ENCODE measurements at regions not wholly inside any gene's neighbourhood (a gene's known extent, or its start where the extent isn't known, plus 50 kb on each side); places are given as distances from the start of the nearest gene placed in this dataset.

- H3K27ac ChIP-seq (ENCODE audit: low read depth in 2 of 2, low read length in 1 of 2) = no peak overlapping the region
- H3K79me2 ChIP-seq (ENCODE audit: insufficient read depth) = no peaks in the 10 kb centered on the region
- no peaks in the 10 kb centered on the region; the same call in 1 of the 2 replicates for H3K9me3 ChIP-seq
- H2AFZ ChIP-seq (ENCODE audit: low read depth) = no peak overlapping the region
- ChIA-PET CTCF (no interaction called here), POLR2A (no interaction called here)
- H3K9ac ChIP-seq = no peak overlapping the region
- DNase-seq = no peak
- WGBS (ENCODE audit: low lambda C conversion rate) = 17% methylated on average over 2 of the region's 2 CpGs
- no peaks in the 10 kb centered on the region for H3F3A ChIP-seq (replicated peaks; ENCODE audit: insufficient read depth)
- H3K36me3 ChIP-seq (replicated peaks in 1 of 2; ENCODE audit: control insufficient read depth in 1 of 2, insufficient read depth in 2 of 2, low read length in 1 of 2) = no peaks in the 10 kb centered on the region
- no peak for TF ChIP-seq FOSL2 (IDR thresholded peaks at IDR 0.05; ENCODE audit: borderline replicate concordance, low read depth)
- TF ChIP-seq GATA2 (CRISPR knock-in tag; IDR thresholded peaks at IDR 0.05) = no peak
- no peak for TF ChIP-seq ELF1 (IDR thresholded peaks at IDR 0.05)
- no peak for TF ChIP-seq TEAD4 (IDR thresholded peaks at IDR 0.05; ENCODE audit: borderline replicate concordance, insufficient read depth)
- TF ChIP-seq JUND (IDR thresholded peaks at IDR 0.05) = no peak
- no peaks in the 10 kb centered on the region; the same call in 1 of the 2 replicates for H3K9me2 ChIP-seq
- no peaks in the 10 kb centered on the region for H4K20me1 ChIP-seq (ENCODE audit: insufficient read depth)
- H3K27me3 ChIP-seq (ENCODE audit: insufficient read depth) = no peaks in the 10 kb centered on the region
- H3K4me1 ChIP-seq (ENCODE audit: control insufficient read depth in 1 of 2, insufficient read depth in 2 of 2, low read depth in 1 of 2, low read length in 1 of 2) = no peaks in the 10 kb centered on the region
- H3K4me2 ChIP-seq = no peak overlapping the region
- H3K4me3 ChIP-seq (ENCODE audit: low read depth in 2 of 2, low read length in 1 of 2) = no peak overlapping the region
Observed at GRCh38 chr3:163726125-163726524, 1352.2 kb downstream of the SI start.

- Histone ChIP-seq H3K9me2 (no peaks in the 10 kb centered on the region; the same call in 1 of the 2 replicates), H4K20me1 (ENCODE audit: insufficient read depth) (no peaks in the 10 kb centered on the region), H3K27me3 (ENCODE audit: insufficient read depth) (no peaks in the 10 kb centered on the region), H3K9ac (no peak overlapping the region), H3F3A (replicated peaks; ENCODE audit: insufficient read depth) (no peaks in the 10 kb centered on the region), H3K36me3 (replicated peaks in 1 of 2; ENCODE audit: control insufficient read depth in 1 of 2, insufficient read depth in 2 of 2, low read length in 1 of 2) (no peaks in the 10 kb centered on the region), H3K9me3 (no peaks in the 10 kb centered on the region; the same call in 1 of the 2 replicates), H3K4me1 (ENCODE audit: control insufficient read depth in 1 of 2, insufficient read depth in 2 of 2, low read depth in 1 of 2, low read length in 1 of 2) (no peaks in the 10 kb centered on the region), H3K27ac (ENCODE audit: low read depth in 2 of 2, low read length in 1 of 2) (no peak overlapping the region), H3K79me2 (ENCODE audit: insufficient read depth) (no peaks in the 10 kb centered on the region), H3K4me3 (ENCODE audit: low read depth in 2 of 2, low read length in 1 of 2) (no peak overlapping the region), H3K4me2 (no peak overlapping the region), H2AFZ (ENCODE audit: low read depth) (no peak overlapping the region)
- no peak for DNase-seq
- WGBS (ENCODE audit: low lambda C conversion rate) = 55% methylated on average over 2 of the region's 2 CpGs
- TF ChIP-seq RXRA (IDR thresholded peaks at IDR 0.05; ENCODE audit: borderline replicate concordance, low read depth) (no peak), SMC3 (IDR thresholded peaks at IDR 0.05; ENCODE audit: low read depth, low read length) (no peak), MAX (IDR thresholded peaks at IDR 0.05; ENCODE audit: low read depth) (no peak), RCOR1 (IDR thresholded peaks at IDR 0.05; ENCODE audit: low read length) (no peak), FOXJ3 (CRISPR knock-in tag; IDR thresholded peaks at IDR 0.05) (no peak), TEAD4 (IDR thresholded peaks at IDR 0.05; ENCODE audit: borderline replicate concordance, insufficient read depth) (no peak), TCF12 (IDR thresholded peaks at IDR 0.05) (no peak), SIN3A (IDR thresholded peaks at IDR 0.05; ENCODE audit: borderline replicate concordance, low read depth, low read length) (no peak), MXI1 (IDR thresholded peaks at IDR 0.05; ENCODE audit: low read depth, low read length) (no peak), FOSL2 (IDR thresholded peaks at IDR 0.05; ENCODE audit: borderline replicate concordance, low read depth) (no peak), PBX3 (IDR thresholded peaks at IDR 0.05) (no peak), USF1 (IDR thresholded peaks at IDR 0.05; ENCODE audit: borderline replicate concordance, low read depth) (no peak), TAF1 (IDR thresholded peaks at IDR 0.05; ENCODE audit: borderline replicate concordance, low read depth, low read length) (no peak), FOXM1 (IDR thresholded peaks at IDR 0.05; ENCODE audit: low read depth) (no peak), CTCF (IDR thresholded peaks at IDR 0.05) (no peak), YY1 (IDR thresholded peaks at IDR 0.05; ENCODE audit: low read depth) (no peak), RAD21 (IDR thresholded peaks at IDR 0.05; ENCODE audit: low read length) (no peak), POLR2AphosphoS5 (IDR thresholded peaks at IDR 0.05; ENCODE audit: low read depth, low read length) (no peak)
- ChIA-PET CTCF (interaction anchor here (0.9 kb wide), 1 partner anchor 12 kb away, joined by 4 read pairs; no protein-coding TSS in a partner anchor), POLR2A (no interaction called here)
Observed at GRCh38 chr3:163722405-163722804, 1355.9 kb downstream of the SI start.

Data from SK-N-SH (cell line).